Endodermal cell (in vitro differentiated cells): ENCODE measurements at regions not wholly inside any gene's neighbourhood (a gene's known extent, or its start where the extent isn't known, plus 50 kb on each side); places are given as distances from the start of the nearest gene placed in this dataset.
A peak's percentile ranks its signal among the peaks of the same experiment; 100 is the strongest.

Experiments used
- DNase-seq: peaks from one replicate; pipeline ENCODE4 v3.0.0-alpha.2; 2017
- H3K27ac ChIP-seq: 2 replicates; pipeline ENCODE4 v1.5.1; 2013; ENCODE audit warnings: mild to moderate bottlenecking, low read depth, low read length, moderate library complexity
- H3K27me3 ChIP-seq: 2 replicates; pipeline ENCODE4 v1.6.1; 2013; ENCODE audit warnings: mild to moderate bottlenecking, low read length, moderate library complexity; ENCODE audit not compliant: insufficient read depth, control insufficient read depth, poor library complexity, severe bottlenecking
- H3K36me3 ChIP-seq: 2 replicates; pipeline ENCODE4 v1.7.0; 2013; ENCODE audit warnings: mild to moderate bottlenecking, low read length, moderate library complexity; ENCODE audit not compliant: control insufficient read depth, insufficient read depth
- H3K4me1 ChIP-seq: one replicate; pipeline ENCODE4 v1.7.0; 2013; ENCODE audit warnings: low read length; ENCODE audit not compliant: control insufficient read depth, insufficient read depth
- H3K4me3 ChIP-seq: 2 replicates; pipeline ENCODE4 v1.5.1; 2013; ENCODE audit warnings: mild to moderate bottlenecking, low read length, moderate library complexity
- H3K9ac ChIP-seq: 2 replicates; pipeline ENCODE4 v1.6.1; 2013; ENCODE audit warnings: mild to moderate bottlenecking, low read length, moderate library complexity; ENCODE audit not compliant: poor library complexity, severe bottlenecking; ENCODE audit errors: extremely low read depth
- H3K9me3 ChIP-seq: 2 replicates; pipeline ENCODE4 v1.6.1; 2013; ENCODE audit warnings: mild to moderate bottlenecking, low read length, moderate library complexity; ENCODE audit not compliant: control insufficient read depth
- H3K27ac Mint-ChIP-seq: 2 replicates; pipeline ENCODE4 v1.8.0; 2020; ENCODE audit warnings: mixed read lengths
- H3K27me3 Mint-ChIP-seq: 2 replicates; pipeline ENCODE4 v1.8.0; 2021; ENCODE audit warnings: mild to moderate bottlenecking, mixed read lengths; ENCODE audit not compliant: insufficient read depth
- H3K36me3 Mint-ChIP-seq: 2 replicates; pipeline ENCODE4 v1.8.0; 2020; ENCODE audit warnings: low read depth, mixed read lengths
- H3K4me1 Mint-ChIP-seq: 2 replicates; pipeline ENCODE4 v1.8.0; 2020; ENCODE audit warnings: mixed read lengths
- H3K4me3 Mint-ChIP-seq: 2 replicates; pipeline ENCODE4 v1.8.0; 2020; ENCODE audit warnings: mild to moderate bottlenecking, moderate library complexity, mixed read lengths
- H3K9me3 Mint-ChIP-seq: 2 replicates; pipeline ENCODE4 v1.8.0; 2020; ENCODE audit warnings: mild to moderate bottlenecking, mixed read lengths
- CTCF ChIP-seq: fragments of 200-600 bp; sonication (generic); conservative IDR thresholded peaks from 2 replicates; pipeline ENCODE4 v1.5.0; 2021; ENCODE audit warnings: antibody characterized with exemption, mild to moderate bottlenecking
- WGBS, 2 experiments: methylation state at CpG; one replicate each; pipeline versions ENCODE4 v1.1.5 to v1.1.7; 2013; ENCODE audit warnings: missing lambda C conversion rate in 2 of 2, mixed read lengths in 1 of 2; ENCODE audit not compliant: insufficient coverage in 1 of 2, insufficient read length in 1 of 2; 5-methylcytosine and 5-hydroxymethylcytosine counted together

DNA sequence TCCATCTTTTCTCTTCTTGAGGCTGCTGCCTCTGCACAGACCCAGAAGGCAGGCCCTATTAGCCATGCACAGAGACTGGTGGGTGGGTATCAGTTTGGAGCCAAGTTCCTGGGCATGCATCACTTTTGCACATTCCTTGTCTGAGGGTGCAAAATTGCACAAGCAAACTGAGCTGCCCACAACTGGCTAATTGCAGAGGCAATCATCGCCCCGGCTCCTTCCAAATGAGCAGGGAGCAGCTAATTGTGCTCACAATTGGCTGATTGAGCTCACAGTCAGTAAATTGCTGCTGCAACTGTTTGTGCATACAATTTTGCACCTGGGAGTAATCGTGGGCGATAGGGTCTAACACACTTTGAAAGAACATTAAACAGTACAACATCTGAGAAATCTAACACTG is 511.4 kb downstream of the DHX35 start:
- Mint-ChIP-seq H3K36me3 (no peaks in the 10 kb centered on the region), H3K9me3 (peaks cover 8% of the 10 kb centered on the region), H3K27ac (no peak overlapping the region), H3K4me1 (peaks cover 4% of the 10 kb centered on the region), H3K27me3 (peaks cover 18% of the 10 kb centered on the region), H3K4me3 (no peak overlapping the region)
- no peak overlapping the region for H3K9ac ChIP-seq
- no peak overlapping the region for H3K4me3 ChIP-seq
- no peaks in the 10 kb centered on the region for H3K9me3 ChIP-seq
- TF ChIP-seq CTCF: no peak
- 90 to 93% methylated on average over 2 to 4 of the region's 4 CpGs for WGBS, 2 experiments
- no peak overlapping the region for H3K27ac ChIP-seq
- no peaks in the 10 kb centered on the region for H3K4me1 ChIP-seq
- peaks cover 40% of the 10 kb centered on the region for H3K27me3 ChIP-seq
- no peak for DNase-seq
- no peaks in the 10 kb centered on the region for H3K36me3 ChIP-seq

- Histone ChIP-seq H3K27ac (no peak overlapping the region), H3K4me1 (no peaks in the 10 kb centered on the region), H3K9ac (no peak overlapping the region), H3K9me3 (peaks cover 21% of the 10 kb centered on the region), H3K27me3 (peaks cover 6% of the 10 kb centered on the region), H3K4me3 (no peak overlapping the region), H3K36me3 (no peaks in the 10 kb centered on the region)
- Mint-ChIP-seq H3K4me3 (no peak overlapping the region), H3K4me1 (peaks cover 2% of the 10 kb centered on the region), H3K27ac (no peak overlapping the region), H3K9me3 (peaks cover 29% of the 10 kb centered on the region), H3K27me3 (peaks cover 14% of the 10 kb centered on the region), H3K36me3 (no peaks in the 10 kb centered on the region)
- WGBS, 2 experiments: 60 to 92% methylated on average over 1 of the region's 2 CpGs
- TF ChIP-seq CTCF: no peak
- peak; percentile 59 for DNase-seq
Measured at GRCh38 chr20:39468703-39469102, 506.6 kb downstream of the DHX35 start.

DNA sequence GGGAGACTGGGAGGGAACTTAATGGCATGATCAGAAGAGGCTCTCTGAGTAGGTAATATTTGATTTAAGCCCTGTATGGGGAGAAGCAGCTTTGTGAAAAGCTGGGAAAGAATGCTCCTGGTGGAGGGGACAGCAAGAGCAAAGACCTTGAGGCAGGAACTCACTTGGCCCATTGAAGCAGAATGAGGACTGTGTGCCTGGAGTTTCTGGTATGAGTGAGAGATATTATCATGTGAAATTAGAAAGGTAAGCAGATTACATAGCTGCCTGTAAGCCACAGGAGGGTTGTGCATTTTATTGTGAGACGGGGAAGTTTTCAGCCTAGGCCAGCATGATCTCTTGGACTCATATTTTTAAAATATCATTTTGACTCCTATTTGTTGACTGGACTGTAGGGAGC is 502.1 kb downstream of the DHX35 start:
- Mint-ChIP-seq H3K9me3 (peaks cover 23% of the 10 kb centered on the region), H3K27ac (no peak overlapping the region), H3K4me3 (no peak overlapping the region), H3K36me3 (no peaks in the 10 kb centered on the region), H3K4me1 (peaks cover 2% of the 10 kb centered on the region), H3K27me3 (peaks cover 14% of the 10 kb centered on the region)
- peak overlapping the region; percentile 58 for H3K4me3 ChIP-seq
- WGBS, 2 experiments: 63 to 100% methylated on average over 1 of the region's 1 CpG
- no peak for DNase-seq
- no peaks in the 10 kb centered on the region for H3K4me1 ChIP-seq
- H3K27ac ChIP-seq: no peak overlapping the region
- no peaks in the 10 kb centered on the region for H3K36me3 ChIP-seq
- peaks cover 4% of the 10 kb centered on the region for H3K27me3 ChIP-seq
- H3K9ac ChIP-seq: no peak overlapping the region
- peaks cover 33% of the 10 kb centered on the region for H3K9me3 ChIP-seq
- TF ChIP-seq CTCF: no peak
